ENCODE measurements at regions not wholly inside any gene's neighbourhood (a gene's known extent, or its start where the extent isn't known, plus 50 kb on each side); places are given as distances from the start of the nearest gene placed in this dataset.
A peak's percentile ranks its signal among the peaks of the same experiment; 100 is the strongest.

GRCh38 chr9:109981091-109981490, 201.1 kb downstream of the PALM2AKAP2 start:
- peaks cover 0 to 11% (median 0%) of the 10 kb centered on the region in 5 donors for H3K36me3 Mint-ChIP-seq
- DNase-seq, result no peak
- H3K4me1 Mint-ChIP-seq, result peaks cover 0 to 27% (median 0%) of the 10 kb centered on the region in 7 donors
- no peaks in the 10 kb centered on the region for H3K9me3 ChIP-seq (ENCODE audit: control insufficient read depth in 2 of 3, low read length in 3 of 3)
- no peak overlapping the region for H3K4me3 ChIP-seq (ENCODE audit: low read length)
- H3K27me3 Mint-ChIP-seq, result peaks cover 0 to 3% (median 0%) of the 10 kb centered on the region in 5 donors
- no peak overlapping the region for H3K27ac ChIP-seq (ENCODE audit: low read depth, low read length)
- intact Hi-C loops (cut with micrococcal nuclease), result no loop called here
- H3K27ac Mint-ChIP-seq, result no peak overlapping the region
- no peak for ATAC-seq
- CTCF ChIA-PET, result no interaction called here
- H3K4me1 ChIP-seq (ENCODE audit: control insufficient read depth in 2 of 2, insufficient read depth in 2 of 2, low read length in 2 of 2), result no peaks in the 10 kb centered on the region
- H3K4me3 Mint-ChIP-seq, result no peak overlapping the region
- no peaks in the 10 kb centered on the region for H3K27me3 ChIP-seq (ENCODE audit: control insufficient read depth in 2 of 2, insufficient read depth in 2 of 2, low read length in 2 of 2)
- POLR2A ChIA-PET, result interaction anchor here (1.4 kb wide), 1 partner anchor 12 kb away, joined by 4 read pairs; no protein-coding TSS in a partner anchor
- peaks cover 0 to 9% (median 4%) of the 10 kb centered on the region in 11 donors for H3K9me3 Mint-ChIP-seq
- H3K36me3 ChIP-seq (ENCODE audit: control insufficient read depth in 2 of 3, insufficient read depth in 3 of 3, low read length in 3 of 3), result no peaks in the 10 kb centered on the region

GRCh38 chr9:109986521-109986991, 206.6 kb downstream of the PALM2AKAP2 start:
- Histone ChIP-seq H3K9me3 (ENCODE audit: control insufficient read depth in 2 of 3, low read length in 3 of 3) (no peaks in the 10 kb centered on the region), H3K36me3 (ENCODE audit: control insufficient read depth in 2 of 3, insufficient read depth in 3 of 3, low read length in 3 of 3) (no peaks in the 10 kb centered on the region), H3K4me1 (ENCODE audit: control insufficient read depth in 2 of 2, insufficient read depth in 2 of 2, low read length in 2 of 2) (no peaks in the 10 kb centered on the region), H3K27me3 (ENCODE audit: control insufficient read depth in 2 of 2, insufficient read depth in 2 of 2, low read length in 2 of 2) (no peaks in the 10 kb centered on the region), H3K27ac (ENCODE audit: low read depth, low read length) (no peak overlapping the region), H3K4me3 (ENCODE audit: low read length) (no peak overlapping the region)
- Mint-ChIP-seq H3K36me3 (peaks cover 0 to 26% (median 5%) of the 10 kb centered on the region in 5 donors), H3K9me3 (peaks cover 3 to 35% (median 15%) of the 10 kb centered on the region in 11 donors), H3K27me3 (peaks cover 0 to 3% (median 0%) of the 10 kb centered on the region in 5 donors), H3K4me1 (peaks cover 0 to 15% (median 0%) of the 10 kb centered on the region in 7 donors), H3K27ac (no peak overlapping the region), H3K4me3 (no peak overlapping the region)
- intact Hi-C loops (cut with micrococcal nuclease), result no loop called here
- DNase-seq (no peak), ATAC-seq (no peak)
- POLR2A ChIA-PET, result no interaction called here
- CTCF ChIA-PET, result no interaction called here

GRCh38 chr9:109989296-109989695, 209.3 kb downstream of the PALM2AKAP2 start:
- POLR2A ChIA-PET, result no interaction called here
- peaks cover 0 to 24% (median 0%) of the 10 kb centered on the region in 7 donors for H3K4me1 Mint-ChIP-seq
- peaks cover 0 to 30% (median 10%) of the 10 kb centered on the region in 11 donors for H3K9me3 Mint-ChIP-seq
- H3K4me3 ChIP-seq (ENCODE audit: low read length), result no peak overlapping the region
- H3K27ac ChIP-seq (ENCODE audit: low read depth, low read length), result no peak overlapping the region
- ATAC-seq, result no peak
- no peaks in the 10 kb centered on the region for H3K27me3 ChIP-seq (ENCODE audit: control insufficient read depth in 2 of 2, insufficient read depth in 2 of 2, low read length in 2 of 2)
- H3K4me3 Mint-ChIP-seq, result no peak overlapping the region
- DNase-seq, result no peak
- no peaks in the 10 kb centered on the region for H3K36me3 ChIP-seq (ENCODE audit: control insufficient read depth in 2 of 3, insufficient read depth in 3 of 3, low read length in 3 of 3)
- CTCF ChIA-PET, result interaction anchor here (1.5 kb wide), 1 partner anchor 84 kb away, joined by 3 read pairs; no protein-coding TSS in a partner anchor
- no peaks in the 10 kb centered on the region for H3K9me3 ChIP-seq (ENCODE audit: control insufficient read depth in 2 of 3, low read length in 3 of 3)
- intact Hi-C loops (cut with micrococcal nuclease), result no loop called here
- H3K36me3 Mint-ChIP-seq, result peaks cover 0 to 21% (median 4%) of the 10 kb centered on the region in 5 donors
- H3K27ac Mint-ChIP-seq, result no peak overlapping the region
- peaks cover 0 to 5% (median 0%) of the 10 kb centered on the region in 5 donors for H3K27me3 Mint-ChIP-seq
- no peaks in the 10 kb centered on the region for H3K4me1 ChIP-seq (ENCODE audit: control insufficient read depth in 2 of 2, insufficient read depth in 2 of 2, low read length in 2 of 2)

GRCh38 chr9:109990541-109990940, 210.5 kb downstream of the PALM2AKAP2 start:
- peaks cover 0 to 24% (median 0%) of the 10 kb centered on the region in 7 donors for H3K4me1 Mint-ChIP-seq
- CTCF ChIA-PET, result interaction anchor here (1.2 kb wide), 1 partner anchor 87 kb away, joined by 3 read pairs; no protein-coding TSS in a partner anchor
- POLR2A ChIA-PET, result no interaction called here

GRCh38 chr9:109992293-109992692, 212.3 kb downstream of the PALM2AKAP2 start:
- ChIA-PET POLR2A (no interaction called here), CTCF (no interaction called here)
- Histone ChIP-seq H3K9me3 (ENCODE audit: control insufficient read depth in 2 of 3, low read length in 3 of 3) (no peaks in the 10 kb centered on the region), H3K27me3 (ENCODE audit: control insufficient read depth in 2 of 2, insufficient read depth in 2 of 2, low read length in 2 of 2) (no peaks in the 10 kb centered on the region), H3K4me1 (ENCODE audit: control insufficient read depth in 2 of 2, insufficient read depth in 2 of 2, low read length in 2 of 2) (no peaks in the 10 kb centered on the region), H3K27ac (ENCODE audit: low read depth, low read length) (no peak overlapping the region), H3K36me3 (ENCODE audit: control insufficient read depth in 2 of 3, insufficient read depth in 3 of 3, low read length in 3 of 3) (no peaks in the 10 kb centered on the region), H3K4me3 (ENCODE audit: low read length) (no peak overlapping the region)
- ATAC-seq (no peak), DNase-seq (no peak)
- peaks cover 5 to 41% (median 12%) of the 10 kb centered on the region in 11 donors for H3K9me3 Mint-ChIP-seq
- intact Hi-C loops (cut with micrococcal nuclease), result no loop called here
- H3K4me3 Mint-ChIP-seq, result no peak overlapping the region
- peaks cover 0 to 11% (median 0%) of the 10 kb centered on the region in 7 donors for H3K4me1 Mint-ChIP-seq
- no peak overlapping the region for H3K27ac Mint-ChIP-seq
- H3K27me3 Mint-ChIP-seq, result peaks cover 0 to 5% (median 0%) of the 10 kb centered on the region in 5 donors
- H3K36me3 Mint-ChIP-seq, result peaks cover 0 to 26% (median 11%) of the 10 kb centered on the region in 5 donors

More at GRCh38 chr9:109990541-109990940, 210.5 kb downstream of the PALM2AKAP2 start:
- no peaks in the 10 kb centered on the region for H3K36me3 ChIP-seq (ENCODE audit: control insufficient read depth in 2 of 3, insufficient read depth in 3 of 3, low read length in 3 of 3)
- peaks cover 0 to 31% (median 10%) of the 10 kb centered on the region in 5 donors for H3K36me3 Mint-ChIP-seq
- ATAC-seq, result no peak
- H3K4me3 ChIP-seq (ENCODE audit: low read length), result no peak overlapping the region
- H3K9me3 ChIP-seq (ENCODE audit: control insufficient read depth in 2 of 3, low read length in 3 of 3), result no peaks in the 10 kb centered on the region
- no peak overlapping the region for H3K27ac Mint-ChIP-seq
- intact Hi-C loops (cut with micrococcal nuclease), result no loop called here
- H3K27me3 Mint-ChIP-seq, result peaks cover 0 to 5% (median 0%) of the 10 kb centered on the region in 5 donors
- H3K4me3 Mint-ChIP-seq, result no peak overlapping the region
- H3K27me3 ChIP-seq (ENCODE audit: control insufficient read depth in 2 of 2, insufficient read depth in 2 of 2, low read length in 2 of 2), result no peaks in the 10 kb centered on the region
- no peak overlapping the region for H3K27ac ChIP-seq (ENCODE audit: low read depth, low read length)
- no peak for DNase-seq
- peaks cover 4 to 36% (median 12%) of the 10 kb centered on the region in 11 donors for H3K9me3 Mint-ChIP-seq
- no peaks in the 10 kb centered on the region for H3K4me1 ChIP-seq (ENCODE audit: control insufficient read depth in 2 of 2, insufficient read depth in 2 of 2, low read length in 2 of 2)

- ChIA-PET CTCF (no interaction called here), POLR2A (interaction anchor here (1.0 kb wide), 1 partner anchor 15 kb away, joined by 4 read pairs; no protein-coding TSS in a partner anchor)
- peaks cover 0 to 13% (median 0%) of the 10 kb centered on the region in 7 donors for H3K4me1 Mint-ChIP-seq
- intact Hi-C loops (cut with micrococcal nuclease), result no loop called here
- no peak overlapping the region for H3K4me3 Mint-ChIP-seq
- Histone ChIP-seq H3K4me3 (ENCODE audit: low read length) (no peak overlapping the region), H3K36me3 (ENCODE audit: control insufficient read depth in 2 of 3, insufficient read depth in 3 of 3, low read length in 3 of 3) (no peaks in the 10 kb centered on the region), H3K27me3 (ENCODE audit: control insufficient read depth in 2 of 2, insufficient read depth in 2 of 2, low read length in 2 of 2) (no peaks in the 10 kb centered on the region), H3K4me1 (ENCODE audit: control insufficient read depth in 2 of 2, insufficient read depth in 2 of 2, low read length in 2 of 2) (no peaks in the 10 kb centered on the region), H3K9me3 (ENCODE audit: control insufficient read depth in 2 of 3, low read length in 3 of 3) (no peaks in the 10 kb centered on the region), H3K27ac (ENCODE audit: low read depth, low read length) (no peak overlapping the region)
- peaks cover 0 to 5% (median 0%) of the 10 kb centered on the region in 5 donors for H3K27me3 Mint-ChIP-seq
- peaks cover 4 to 31% (median 9%) of the 10 kb centered on the region in 11 donors for H3K9me3 Mint-ChIP-seq
- no peak for DNase-seq
- peak overlapping the region in 2 of 9 donors; percentile 17 to 54 for H3K27ac Mint-ChIP-seq
- peaks cover 0 to 19% (median 7%) of the 10 kb centered on the region in 5 donors for H3K36me3 Mint-ChIP-seq
- ATAC-seq, result no peak
Observed at GRCh38 chr9:109993250-109993978, 213.4 kb downstream of the PALM2AKAP2 start.

Measured in naive thymus-derived CD4-positive, alpha-beta T cell (primary cell).